WTC11 (cell line): ENCODE measurements at regions not wholly inside any gene's neighbourhood (a gene's known extent, or its start where the extent isn't known, plus 50 kb on each side); places are given as distances from the start of the nearest gene placed in this dataset.

Experiments
- AFF4 ChIP-seq: sonication (generic); formaldehyde crosslinking; IDR thresholded peaks from 2 replicates; pipeline ENCODE4 v1.8.1; 2023; ENCODE audit warnings: mild to moderate bottlenecking, missing genetic modification reagents, borderline replicate concordance
- ATF1 ChIP-seq: sonication (generic); formaldehyde crosslinking; IDR thresholded peaks from 2 replicates; pipeline ENCODE4 v1.8.1; 2023; ENCODE audit warnings: mild to moderate bottlenecking, moderate library complexity, missing genetic modification reagents
- CTCF ChIP-seq: fragments of 200-600 bp; IDR thresholded peaks from 2 replicates; pipeline ENCODE4 v1.8.0; 2022; ENCODE audit warnings: antibody characterized with exemption
- ESRRA ChIP-seq: sonication (generic); formaldehyde crosslinking; IDR thresholded peaks from 2 replicates; pipeline ENCODE4 v1.8.1; 2022; ENCODE audit warnings: mild to moderate bottlenecking, missing genetic modification reagents, borderline replicate concordance
- ETV6 ChIP-seq: sonication (generic); formaldehyde crosslinking; IDR thresholded peaks from 2 replicates; pipeline ENCODE4 v1.8.1; 2022; ENCODE audit warnings: mild to moderate bottlenecking, missing genetic modification reagents
- FOXP1 ChIP-seq: sonication (generic); formaldehyde crosslinking; IDR thresholded peaks from 2 replicates; pipeline ENCODE4 v1.8.0; 2022; ENCODE audit warnings: missing genetic modification reagents, mild to moderate bottlenecking, moderate library complexity, borderline replicate concordance
- SP1 ChIP-seq: sonication (generic); formaldehyde crosslinking; conservative IDR thresholded peaks from 2 replicates; pipeline ENCODE4 v1.8.1; 2022; ENCODE audit warnings: missing genetic modification reagents
- STAT6 ChIP-seq: sonication (generic); formaldehyde crosslinking; conservative IDR thresholded peaks from 2 replicates; pipeline ENCODE4 v1.8.1; 2023; ENCODE audit warnings: mild to moderate bottlenecking, low read depth, missing genetic modification reagents, moderate library complexity

GRCh38 chr5:19229179-19229835, 758.7 kb downstream of the CDH18 start:
- no peak for TF ChIP-seq CTCF
- no peak for TF ChIP-seq SP1 (CRISPR knock-in tag)
- TF ChIP-seq FOXP1 = no peak
- TF ChIP-seq AFF4 (CRISPR knock-in tag) = no peak
- TF ChIP-seq STAT6 = no peak
- TF ChIP-seq ETV6 (CRISPR knock-in tag) = no peak
- TF ChIP-seq ATF1 = no peak
- no peak for TF ChIP-seq ESRRA
